HFFc6 (cell line): ENCODE measurements at regions not wholly inside any gene's neighbourhood (a gene's known extent, or its start where the extent isn't known, plus 50 kb on each side); places are given as distances from the start of the nearest gene placed in this dataset.

Source experiments
- DNase-seq: peaks from one replicate; pipeline ENCODE4 v3.0.0-alpha.2; 2018
- H3K27ac Mint-ChIP-seq: 2 replicates; pipeline ENCODE4 v1.8.0; 2020; ENCODE audit warnings: mild to moderate bottlenecking, mixed read lengths
- H3K27me3 Mint-ChIP-seq: 2 replicates; pipeline ENCODE4 v1.8.0; 2021; ENCODE audit warnings: mild to moderate bottlenecking, moderate library complexity, mixed read lengths; ENCODE audit not compliant: insufficient read depth
- H3K36me3 Mint-ChIP-seq: 2 replicates; pipeline ENCODE4 v1.8.0; 2021; ENCODE audit warnings: low read depth, mixed read lengths
- H3K4me1 Mint-ChIP-seq: 2 replicates; pipeline ENCODE4 v1.8.0; 2020; ENCODE audit warnings: low read depth, mixed read lengths
- H3K4me3 Mint-ChIP-seq: 2 replicates; pipeline ENCODE4 v1.8.0; 2020; ENCODE audit warnings: mild to moderate bottlenecking, moderate library complexity, mixed read lengths
- H3K9me3 Mint-ChIP-seq: 2 replicates; pipeline ENCODE4 v1.8.0; 2020; ENCODE audit warnings: mild to moderate bottlenecking, mixed read lengths
- TF ChIP-seq, protein P1 (sequence below): fragments of 200-600 bp; sonication (generic); IDR thresholded peaks from 2 replicates; pipeline ENCODE4 v1.5.0; 2021; ENCODE audit warnings: antibody characterized with exemption, mild to moderate bottlenecking

DNA sequence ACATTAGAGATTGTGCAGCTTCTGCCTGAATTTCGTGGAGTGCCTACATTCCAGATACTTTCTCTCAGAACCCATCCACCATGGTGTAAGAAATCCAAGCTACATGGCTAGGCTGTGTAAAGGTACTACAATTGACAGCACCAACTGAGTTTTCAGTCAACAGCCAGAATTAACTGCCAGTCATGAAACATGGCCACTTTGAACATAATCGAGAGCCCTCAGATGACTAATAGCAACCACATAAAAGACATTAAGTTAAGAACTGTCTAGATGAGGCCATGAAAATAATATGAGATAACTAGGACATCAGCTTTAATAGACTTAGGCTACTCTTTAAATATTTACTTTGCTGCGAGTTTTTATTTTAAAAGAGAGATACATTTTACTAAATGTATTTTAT is 1106.8 kb upstream of the LRRTM3 start:
- Mint-ChIP-seq H3K9me3 (peaks cover 27% of the 10 kb centered on the region), H3K4me3 (no peak overlapping the region), H3K27me3 (peaks cover 2% of the 10 kb centered on the region; the same call in 1 of the 2 replicates), H3K36me3 (peaks cover 4% of the 10 kb centered on the region; the same call in 1 of the 2 replicates), H3K27ac (no peak overlapping the region), H3K4me1 (no peaks in the 10 kb centered on the region)
- TF ChIP-seq, protein P1, sequence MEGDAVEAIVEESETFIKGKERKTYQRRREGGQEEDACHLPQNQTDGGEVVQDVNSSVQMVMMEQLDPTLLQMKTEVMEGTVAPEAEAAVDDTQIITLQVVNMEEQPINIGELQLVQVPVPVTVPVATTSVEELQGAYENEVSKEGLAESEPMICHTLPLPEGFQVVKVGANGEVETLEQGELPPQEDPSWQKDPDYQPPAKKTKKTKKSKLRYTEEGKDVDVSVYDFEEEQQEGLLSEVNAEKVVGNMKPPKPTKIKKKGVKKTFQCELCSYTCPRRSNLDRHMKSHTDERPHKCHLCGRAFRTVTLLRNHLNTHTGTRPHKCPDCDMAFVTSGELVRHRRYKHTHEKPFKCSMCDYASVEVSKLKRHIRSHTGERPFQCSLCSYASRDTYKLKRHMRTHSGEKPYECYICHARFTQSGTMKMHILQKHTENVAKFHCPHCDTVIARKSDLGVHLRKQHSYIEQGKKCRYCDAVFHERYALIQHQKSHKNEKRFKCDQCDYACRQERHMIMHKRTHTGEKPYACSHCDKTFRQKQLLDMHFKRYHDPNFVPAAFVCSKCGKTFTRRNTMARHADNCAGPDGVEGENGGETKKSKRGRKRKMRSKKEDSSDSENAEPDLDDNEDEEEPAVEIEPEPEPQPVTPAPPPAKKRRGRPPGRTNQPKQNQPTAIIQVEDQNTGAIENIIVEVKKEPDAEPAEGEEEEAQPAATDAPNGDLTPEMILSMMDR, result no peak
- no peak for DNase-seq

DNA sequence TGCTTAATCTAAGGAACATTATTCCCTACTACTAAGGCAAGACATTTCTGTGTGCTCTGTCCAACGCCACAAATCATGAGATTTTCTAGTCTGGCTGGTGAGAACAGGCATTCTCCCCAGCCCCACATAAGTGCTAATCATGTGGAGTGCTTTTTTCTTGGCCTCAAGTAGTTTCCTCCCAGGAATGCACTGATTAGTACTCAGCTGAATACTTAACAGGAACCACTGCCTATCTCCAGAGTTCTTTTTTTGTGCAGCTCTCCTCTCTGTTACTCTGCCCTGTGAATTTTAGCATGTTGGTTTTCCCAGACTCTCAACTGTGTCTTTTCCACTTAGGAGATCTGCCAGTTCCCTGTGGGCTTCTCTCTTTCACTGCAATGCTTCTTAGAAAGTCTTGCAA is 1098.5 kb upstream of the LRRTM3 start:
- TF ChIP-seq, protein P1, result no peak
- Mint-ChIP-seq H3K9me3 (peaks cover 41% of the 10 kb centered on the region), H3K4me3 (no peak overlapping the region), H3K36me3 (peaks cover 4% of the 10 kb centered on the region; the same call in 1 of the 2 replicates), H3K27ac (no peak overlapping the region), H3K4me1 (no peaks in the 10 kb centered on the region), H3K27me3 (peaks cover 2% of the 10 kb centered on the region; the same call in 1 of the 2 replicates)
- no peak for DNase-seq

GRCh38 chr10:65838811-65839210 is 1087.0 kb upstream of the LRRTM3 start:
- H3K9me3 Mint-ChIP-seq, result peaks cover 22% of the 10 kb centered on the region
- H3K27me3 Mint-ChIP-seq, result no peaks in the 10 kb centered on the region
- H3K4me1 Mint-ChIP-seq, result no peaks in the 10 kb centered on the region
- DNase-seq, result no peak
- TF ChIP-seq, protein P1, result no peak
- no peak overlapping the region for H3K4me3 Mint-ChIP-seq
- H3K36me3 Mint-ChIP-seq, result no peaks in the 10 kb centered on the region
- H3K27ac Mint-ChIP-seq, result no peak overlapping the region

DNA sequence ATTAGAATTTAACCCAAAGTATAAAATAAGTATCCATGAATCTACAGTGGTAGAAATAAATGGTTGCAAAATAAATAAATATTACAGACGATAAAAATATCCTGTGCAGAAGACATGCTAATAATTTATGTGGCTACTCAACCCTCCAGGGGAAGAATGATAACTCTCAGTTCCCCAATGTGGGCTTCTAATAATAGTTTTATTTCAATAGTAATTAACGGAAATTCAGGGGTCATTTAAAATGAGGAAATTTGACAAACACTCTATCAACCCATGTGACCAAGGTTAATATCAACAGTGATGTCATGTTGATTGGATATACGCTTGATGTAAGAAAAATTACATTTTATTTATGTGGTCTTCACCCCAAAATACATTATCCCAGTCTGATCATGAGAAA is 1082.6 kb upstream of the LRRTM3 start:
- no peak for DNase-seq
- no peaks in the 10 kb centered on the region for H3K27me3 Mint-ChIP-seq

GRCh38 chr10:65845916-65846315 is 1079.9 kb upstream of the LRRTM3 start:
- no peak for DNase-seq
- H3K27ac Mint-ChIP-seq, result no peak overlapping the region
- H3K4me3 Mint-ChIP-seq, result no peak overlapping the region
- no peaks in the 10 kb centered on the region for H3K36me3 Mint-ChIP-seq
- H3K9me3 Mint-ChIP-seq, result peaks cover 32% of the 10 kb centered on the region
- H3K27me3 Mint-ChIP-seq, result no peaks in the 10 kb centered on the region
- no peaks in the 10 kb centered on the region for H3K4me1 Mint-ChIP-seq
- TF ChIP-seq, protein P1, result no peak

More for the DNA sequence above, 1082.6 kb upstream of the LRRTM3 start:
- Mint-ChIP-seq H3K9me3 (peaks cover 26% of the 10 kb centered on the region), H3K4me3 (no peak overlapping the region), H3K36me3 (no peaks in the 10 kb centered on the region), H3K27ac (no peak overlapping the region), H3K4me1 (no peaks in the 10 kb centered on the region)
- TF ChIP-seq, protein P1, result no peak

GRCh38 chr10:65846541-65846940 is 1079.3 kb upstream of the LRRTM3 start:
- Mint-ChIP-seq H3K4me1 (no peaks in the 10 kb centered on the region), H3K27ac (no peak overlapping the region), H3K27me3 (no peaks in the 10 kb centered on the region), H3K9me3 (peaks cover 33% of the 10 kb centered on the region), H3K36me3 (no peaks in the 10 kb centered on the region), H3K4me3 (no peak overlapping the region)
- DNase-seq, result no peak
- TF ChIP-seq, protein P1, result no peak
